Fibroblast of lung (primary cell): ENCODE measurements at regions not wholly inside any gene's neighbourhood (a gene's known extent, or its start where the extent isn't known, plus 50 kb on each side); places are given as distances from the start of the nearest gene placed in this dataset.

ENCODE experiments used
- DNase-seq, 2 donors: peaks; one replicate each; pipeline versions ENCODE4 v3.0.0 to v3.0.0-alpha.2; 2010; ENCODE audit warnings: low read depth in 2 of 2
- H2AFZ ChIP-seq: 2 replicates; pipeline ENCODE4 v1.5.1; 2012; ENCODE audit warnings: low read length, control low read depth, inconsistent platforms
- H3K27ac ChIP-seq: 2 replicates; pipeline ENCODE4 v1.5.1; 2011; ENCODE audit warnings: low read length, control low read depth; ENCODE audit not compliant: insufficient read depth
- H3K27me3 ChIP-seq: 2 replicates; pipeline ENCODE4 v1.5.1; 2011; ENCODE audit warnings: mild to moderate bottlenecking, low read length; ENCODE audit not compliant: control insufficient read depth, insufficient read depth
- H3K36me3 ChIP-seq: 2 replicates; pipeline ENCODE4 v1.5.1; 2011; ENCODE audit warnings: low read length; ENCODE audit not compliant: control insufficient read depth, insufficient read depth
- H3K4me1 ChIP-seq: 2 replicates; pipeline ENCODE4 v1.5.1; 2011; ENCODE audit warnings: low read length; ENCODE audit not compliant: control insufficient read depth, insufficient read depth; ENCODE audit errors: extremely low read depth
- H3K4me2 ChIP-seq: 2 replicates; pipeline ENCODE4 v1.5.1; 2011; ENCODE audit warnings: low read length, control low read depth; ENCODE audit not compliant: insufficient read depth; ENCODE audit errors: extremely low read depth
- H3K4me3 ChIP-seq, 4 experiments: fragments of 200-600 bp in 1 of 4; sonication (generic) in 1 of 4; replicated peaks in 1 of 4; 2 replicates each; pipeline ENCODE4 v1.5.1; 2011 to 2016; ENCODE audit warnings: low read length in 4 of 4, low read depth in 3 of 4, mild to moderate bottlenecking in 3 of 4, control low read depth in 2 of 4, inconsistent platforms in 1 of 4, mixed read lengths in 1 of 4; ENCODE audit not compliant: insufficient read depth in 1 of 4; ENCODE audit errors: control extremely low read depth in 1 of 4
- H3K79me2 ChIP-seq: 2 replicates; pipeline ENCODE4 v1.5.1; 2012; ENCODE audit warnings: mild to moderate bottlenecking, low read length, inconsistent platforms; ENCODE audit not compliant: control insufficient read depth, insufficient read depth
- H3K9ac ChIP-seq: 2 replicates; pipeline ENCODE4 v1.5.1; 2011; ENCODE audit warnings: mild to moderate bottlenecking, low read length, control low read depth; ENCODE audit not compliant: insufficient read depth
- H3K9me3 ChIP-seq: 2 replicates; pipeline ENCODE4 v1.5.1; 2012; ENCODE audit warnings: low read depth, low read length; ENCODE audit not compliant: control insufficient read depth, insufficient read depth
- H4K20me1 ChIP-seq: 2 replicates; pipeline ENCODE4 v1.5.1; 2011; ENCODE audit warnings: low read length; ENCODE audit not compliant: control insufficient read depth, insufficient read depth; ENCODE audit errors: extremely low read depth
- CTCF ChIP-seq, 2 donors: IDR thresholded peaks in 1 of 2; conservative IDR thresholded peaks in 1 of 2; 1 replicate in 1 of 2; 2 replicates in 1 of 2; pipeline ENCODE4 v1.5.1; 2011 to 2012; ENCODE audit warnings: low read length in 2 of 2, control low read depth in 1 of 2, inconsistent platforms in 1 of 2, low read depth in 1 of 2, mild to moderate bottlenecking in 1 of 2
- EZH2 ChIP-seq: IDR thresholded peaks from 2 replicates; pipeline ENCODE4 v1.5.1; 2012; ENCODE audit warnings: low read length, control low read depth, mild to moderate bottlenecking; ENCODE audit errors: missing control alignments

GRCh38 chr4:26032142-26032541 lies 118.1 kb downstream of the SMIM20 start:
- H3K79me2 ChIP-seq = no peaks in the 10 kb centered on the region
- H3K27me3 ChIP-seq = no peaks in the 10 kb centered on the region
- H3K4me1 ChIP-seq = peaks cover 17% of the 10 kb centered on the region
- H3K9me3 ChIP-seq = no peaks in the 10 kb centered on the region
- H2AFZ ChIP-seq = no peak overlapping the region
- no peaks in the 10 kb centered on the region for H3K36me3 ChIP-seq
- no peaks in the 10 kb centered on the region for H4K20me1 ChIP-seq
- TF ChIP-seq EZH2 = no peak
- no peak for TF ChIP-seq CTCF (conservative IDR thresholded peaks at IDR 0.05 in 1 of 2, IDR thresholded peaks at IDR 0.05 in 1 of 2; ENCODE audit: low read depth in 1 of 2, low read length in 2 of 2)
- no peak overlapping the region for H3K4me2 ChIP-seq
- H3K27ac ChIP-seq = peak overlapping the region; percentile 81
- H3K4me3 ChIP-seq = no peak overlapping the region
- H3K9ac ChIP-seq = no peak overlapping the region
- peak; percentile 36 to 90 for DNase-seq

GRCh38 chr4:26032630-26033317 lies 118.8 kb downstream of the SMIM20 start:
- Histone ChIP-seq H3K27ac (peak overlapping the region; percentile 81), H3K4me1 (peaks cover 17% of the 10 kb centered on the region), H3K36me3 (no peaks in the 10 kb centered on the region), H2AFZ (no peak overlapping the region), H3K9ac (no peak overlapping the region), H3K9me3 (no peaks in the 10 kb centered on the region), H4K20me1 (no peaks in the 10 kb centered on the region), H3K4me3 (no peak overlapping the region), H3K27me3 (no peaks in the 10 kb centered on the region), H3K79me2 (no peaks in the 10 kb centered on the region), H3K4me2 (no peak overlapping the region)
- peak; percentile 86 to 98 for DNase-seq
- TF ChIP-seq CTCF (conservative IDR thresholded peaks at IDR 0.05 in 1 of 2, IDR thresholded peaks at IDR 0.05 in 1 of 2; ENCODE audit: low read depth in 1 of 2, low read length in 2 of 2) (no peak), EZH2 (no peak)

GRCh38 chr4:26033389-26033788 lies 119.4 kb downstream of the SMIM20 start:
- Histone ChIP-seq H3K4me3 (no peak overlapping the region), H3K4me1 (peaks cover 17% of the 10 kb centered on the region), H2AFZ (no peak overlapping the region), H4K20me1 (no peaks in the 10 kb centered on the region), H3K27me3 (no peaks in the 10 kb centered on the region), H3K79me2 (no peaks in the 10 kb centered on the region), H3K27ac (peak overlapping the region; percentile 81), H3K9me3 (no peaks in the 10 kb centered on the region), H3K9ac (no peak overlapping the region), H3K36me3 (no peaks in the 10 kb centered on the region), H3K4me2 (no peak overlapping the region)
- TF ChIP-seq CTCF (conservative IDR thresholded peaks at IDR 0.05 in 1 of 2, IDR thresholded peaks at IDR 0.05 in 1 of 2; ENCODE audit: low read depth in 1 of 2, low read length in 2 of 2) = no peak
- no peak for TF ChIP-seq EZH2
- DNase-seq = no peak
